Esophagus muscularis mucosa (tissue), 4 donors: ENCODE measurements at regions not wholly inside any gene's neighbourhood (a gene's known extent, or its start where the extent isn't known, plus 50 kb on each side); places are given as distances from the start of the nearest gene placed in this dataset.

Source experiments
- DNase-seq: peaks from one replicate; pipeline ENCODE4 v3.0.0-alpha.2; 2017; ENCODE audit errors: extremely low spot score
- H3K27ac ChIP-seq, 4 donors: fragments of 200-600 bp; sonication (generic); replicated peaks in 1 of 4; 1 replicate in 3 of 4; 2 replicates in 1 of 4; pipeline ENCODE4 v1.5.1; 2016 to 2019; ENCODE audit warnings: mild to moderate bottlenecking in 1 of 4
- H3K27me3 ChIP-seq, 4 donors: fragments of 200-600 bp; sonication (generic); one replicate each; pipeline versions ENCODE4 v1.5.1 to v1.6.0; 2016 to 2019
- H3K36me3 ChIP-seq, 4 donors: fragments of 200-600 bp; sonication (generic); one replicate each; pipeline ENCODE4 v1.5.1; 2016 to 2019
- H3K4me1 ChIP-seq, 4 donors: fragments of 200-600 bp; sonication (generic); one replicate each; pipeline ENCODE4 v1.5.1; 2016 to 2019
- H3K4me3 ChIP-seq, 4 donors: fragments of 200-600 bp; sonication (generic); 1 replicate in 2 of 4; 2 replicates in 2 of 4; pipeline ENCODE4 v1.5.1; 2016 to 2019; ENCODE audit warnings: mild to moderate bottlenecking in 4 of 4, moderate library complexity in 1 of 4
- H3K9me3 ChIP-seq, 4 donors: fragments of 200-600 bp; sonication (generic); 1 replicate in 3 of 4; 2 replicates in 1 of 4; pipeline ENCODE4 v1.5.1; 2016 to 2019
- CTCF ChIP-seq, 3 experiments: fragments of 200-600 bp in 2 of 3; fragments of 450-650 bp in 1 of 3; sonication (generic) in 2 of 3; IDR thresholded peaks; one replicate each; pipeline ENCODE4 v1.5.1; 2017 to 2019; ENCODE audit warnings: antibody characterized with exemption in 3 of 3, mild to moderate bottlenecking in 2 of 3, moderate library complexity in 1 of 3
- EP300 ChIP-seq: sonication (generic); formaldehyde crosslinking; IDR thresholded peaks from one replicate; pipeline ENCODE4 v1.6.1; 2017; ENCODE audit warnings: antibody characterized with exemption
- POLR2A ChIP-seq: fragments of 450-650 bp; IDR thresholded peaks from one replicate; pipeline ENCODE4 v1.6.1; 2017; ENCODE audit warnings: antibody characterized with exemption, moderate library complexity, mild to moderate bottlenecking, low read depth
- POLR2AphosphoS5 ChIP-seq, 2 donors: sonication (generic); formaldehyde crosslinking; IDR thresholded peaks; one replicate each; pipeline ENCODE4 v1.6.1; 2017; ENCODE audit warnings: antibody characterized with exemption in 2 of 2
- WGBS: methylation state at CpG from one replicate; pipeline ENCODE4 v1.1.5; 2018; 5-methylcytosine and 5-hydroxymethylcytosine counted together
- intact Hi-C: fragments of 100-400 bp; cut with DNase I; formaldehyde crosslinking; loops from one replicate; pipeline ENCODE4 v1.15.1; 2023

GRCh38 chr12:89928467-89928866, 219.8 kb upstream of the ATP2B1 start:
- TF ChIP-seq CTCF (IDR thresholded peaks at IDR 0.05) (no peak), POLR2AphosphoS5 (IDR thresholded peaks at IDR 0.05) (no peak), POLR2A (no peak), EP300 (no peak)
- H3K27me3 ChIP-seq: no peaks in the 10 kb centered on the region
- no peak overlapping the region for H3K27ac ChIP-seq
- intact Hi-C loops: no loop called here
- DNase-seq: no peak
- no peaks in the 10 kb centered on the region for H3K36me3 ChIP-seq
- no peaks in the 10 kb centered on the region for H3K4me1 ChIP-seq
- H3K9me3 ChIP-seq: no peaks in the 10 kb centered on the region
- 92% methylated on average over 1 of the region's 1 CpG for WGBS
- no peak overlapping the region for H3K4me3 ChIP-seq

GRCh38 chr12:89927226-89927698, 218.6 kb upstream of the ATP2B1 start:
- DNase-seq: no peak
- intact Hi-C loops: no loop called here
- no peaks in the 10 kb centered on the region for H3K9me3 ChIP-seq
- H3K36me3 ChIP-seq: no peaks in the 10 kb centered on the region
- H3K27ac ChIP-seq: no peak overlapping the region
- TF ChIP-seq POLR2A: no peak
- TF ChIP-seq CTCF (IDR thresholded peaks at IDR 0.05): no peak
- no peak for TF ChIP-seq POLR2AphosphoS5 (IDR thresholded peaks at IDR 0.05)
- TF ChIP-seq EP300: no peak
- H3K4me1 ChIP-seq: no peaks in the 10 kb centered on the region
- no peak overlapping the region for H3K4me3 ChIP-seq
- WGBS: 89% methylated on average over 2 of the region's 2 CpGs
- no peaks in the 10 kb centered on the region for H3K27me3 ChIP-seq

- Histone ChIP-seq H3K27ac (no peak overlapping the region), H3K9me3 (no peaks in the 10 kb centered on the region), H3K4me3 (no peak overlapping the region), H3K27me3 (no peaks in the 10 kb centered on the region), H3K36me3 (no peaks in the 10 kb centered on the region), H3K4me1 (no peaks in the 10 kb centered on the region)
- WGBS: 91% methylated on average over 2 of the region's 2 CpGs
- intact Hi-C loops: no loop called here
- DNase-seq: no peak
- TF ChIP-seq CTCF (IDR thresholded peaks at IDR 0.05) (no peak), POLR2A (no peak), EP300 (no peak), POLR2AphosphoS5 (IDR thresholded peaks at IDR 0.05) (no peak)
Observed at GRCh38 chr12:89924191-89924590, 215.6 kb upstream of the ATP2B1 start.

- DNase-seq: no peak
- TF ChIP-seq CTCF (IDR thresholded peaks at IDR 0.05) (no peak), POLR2AphosphoS5 (IDR thresholded peaks at IDR 0.05) (no peak), EP300 (no peak), POLR2A (no peak)
- Histone ChIP-seq H3K4me3 (no peak overlapping the region), H3K27me3 (no peaks in the 10 kb centered on the region), H3K9me3 (no peaks in the 10 kb centered on the region), H3K4me1 (no peaks in the 10 kb centered on the region), H3K27ac (no peak overlapping the region), H3K36me3 (no peaks in the 10 kb centered on the region)
- intact Hi-C loops: no loop called here
Observed at GRCh38 chr12:89923091-89923490, 214.5 kb upstream of the ATP2B1 start.

GRCh38 chr12:89920866-89921265, 212.2 kb upstream of the ATP2B1 start:
- DNase-seq: no peak
- WGBS: 81% methylated on average over 6 of the region's 6 CpGs
- no peaks in the 10 kb centered on the region for H3K36me3 ChIP-seq
- intact Hi-C loops: no loop called here
- no peaks in the 10 kb centered on the region for H3K9me3 ChIP-seq
- no peaks in the 10 kb centered on the region for H3K27me3 ChIP-seq
- H3K4me1 ChIP-seq: no peaks in the 10 kb centered on the region
- no peak overlapping the region for H3K4me3 ChIP-seq
- H3K27ac ChIP-seq: no peak overlapping the region
- TF ChIP-seq POLR2AphosphoS5 (IDR thresholded peaks at IDR 0.05): no peak
- TF ChIP-seq POLR2A: no peak
- no peak for TF ChIP-seq CTCF (IDR thresholded peaks at IDR 0.05)
- TF ChIP-seq EP300: no peak
